Stimulated activated CD8-positive, alpha-beta memory T cell treated with anti-CD3 and anti-CD28 coated beads, Interleukin-4, amount 100 ng/mL, for 4 hours (primary cell): ENCODE measurements at regions not wholly inside any gene's neighbourhood (a gene's known extent, or its start where the extent isn't known, plus 50 kb on each side); places are given as distances from the start of the nearest gene placed in this dataset.
A peak's percentile ranks its signal among the peaks of the same experiment; 100 is the strongest.
"Not testable (repeated sequence)": the region's sequence is repeated elsewhere in the genome, so short reads cannot be mapped to it uniquely, and the experiment has no call there.

Experiments used
- DNase-seq, 2 donors: peaks; one replicate each; pipeline ENCODE4 v3.0.0-alpha.2; 2020; ENCODE audit warnings: low read depth in 2 of 2, low spot score in 1 of 2

DNA sequence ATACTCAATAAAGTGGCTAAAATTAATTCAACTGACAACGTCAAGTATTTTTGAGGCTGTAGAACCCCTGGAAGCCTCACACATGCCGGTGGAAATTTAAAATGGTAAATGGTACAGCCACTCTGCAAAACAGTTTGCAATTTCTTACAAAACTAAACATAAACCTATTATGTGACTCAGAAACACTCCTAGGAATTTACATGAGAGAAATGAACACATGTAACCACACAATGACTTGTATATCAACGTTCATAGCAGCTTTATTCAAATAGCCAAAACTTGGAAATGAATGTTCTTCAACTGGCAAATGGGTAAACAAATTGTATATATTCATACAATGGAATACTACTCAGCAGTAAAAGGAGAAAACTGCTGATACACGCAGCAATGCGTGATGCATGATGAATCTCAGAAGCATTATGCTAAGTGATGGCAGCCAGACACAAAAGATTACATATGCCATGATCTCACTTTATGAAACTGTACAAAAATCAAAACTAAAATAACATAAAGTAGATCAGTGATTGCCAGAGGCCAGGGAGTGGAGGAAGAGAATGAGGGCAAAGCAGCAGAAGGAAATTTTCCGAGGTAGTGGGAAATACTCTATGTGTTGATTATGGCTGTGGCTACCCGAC is 112.5 kb downstream of the FAM50B start:
- DNase-seq = no peak

DNA sequence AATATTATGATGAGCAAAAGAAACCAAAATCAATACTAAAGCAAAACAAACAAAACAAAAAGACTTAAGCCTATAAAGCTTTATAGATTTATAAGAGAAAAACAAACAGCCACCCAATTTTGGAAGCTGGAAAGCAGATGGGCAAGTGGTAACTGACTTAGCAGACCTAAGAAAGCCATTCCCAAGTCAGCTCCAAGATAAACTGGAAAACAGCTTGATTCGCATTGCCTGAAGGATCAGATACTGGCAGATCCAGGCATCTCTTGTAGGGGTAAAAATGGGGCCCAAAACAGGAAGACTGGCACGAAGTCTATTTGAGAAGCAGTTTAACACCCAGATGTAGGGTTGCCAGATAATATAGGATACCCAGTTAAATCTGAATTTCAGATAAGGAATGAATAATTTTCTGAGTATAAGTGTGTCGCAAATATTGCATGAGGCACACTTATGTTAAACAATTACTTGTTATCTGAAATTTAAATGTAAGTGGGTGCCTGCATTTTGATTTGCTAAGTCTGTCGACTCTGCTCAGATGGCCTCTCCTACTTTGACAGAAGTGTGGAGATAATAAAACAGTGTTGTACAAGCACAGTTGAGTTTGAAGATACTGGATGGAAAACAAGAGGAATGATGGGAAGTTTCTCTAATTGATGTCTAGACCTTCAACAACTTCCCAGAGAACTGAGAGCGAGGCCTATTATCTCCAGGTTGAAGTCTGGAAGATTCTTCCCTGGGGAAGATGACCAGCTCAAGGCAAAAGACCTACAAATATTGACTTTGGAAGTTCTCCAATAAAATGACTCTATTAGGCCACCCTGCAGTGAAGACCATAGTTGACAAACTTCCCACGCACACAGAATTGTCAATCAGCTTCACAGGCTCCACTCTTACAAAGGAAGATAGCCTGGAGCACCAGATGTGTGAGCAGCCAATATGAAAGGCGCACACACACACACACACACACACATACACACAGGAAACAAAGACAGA is 113.4 kb downstream of the FAM50B start:
- no peak for DNase-seq

DNA sequence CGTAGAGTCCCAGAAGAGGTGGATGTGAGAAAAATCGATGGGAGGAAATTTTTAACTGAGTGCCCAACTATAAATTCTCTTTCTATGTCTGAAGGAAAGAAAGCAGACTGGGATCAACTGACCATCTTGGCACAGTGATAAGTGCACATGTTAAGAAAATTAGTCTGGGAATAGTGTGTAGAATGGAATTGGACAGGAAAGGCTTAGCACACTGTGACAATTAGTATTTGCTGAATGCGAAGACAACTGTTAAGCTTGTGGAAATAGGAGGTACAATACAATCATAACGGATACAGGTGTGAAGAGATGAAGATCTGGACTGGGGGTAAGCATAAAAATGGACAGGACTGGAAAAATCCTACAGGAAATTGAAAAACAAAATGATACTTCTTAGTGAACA is 114.3 kb downstream of the FAM50B start:
- no peak for DNase-seq

DNA sequence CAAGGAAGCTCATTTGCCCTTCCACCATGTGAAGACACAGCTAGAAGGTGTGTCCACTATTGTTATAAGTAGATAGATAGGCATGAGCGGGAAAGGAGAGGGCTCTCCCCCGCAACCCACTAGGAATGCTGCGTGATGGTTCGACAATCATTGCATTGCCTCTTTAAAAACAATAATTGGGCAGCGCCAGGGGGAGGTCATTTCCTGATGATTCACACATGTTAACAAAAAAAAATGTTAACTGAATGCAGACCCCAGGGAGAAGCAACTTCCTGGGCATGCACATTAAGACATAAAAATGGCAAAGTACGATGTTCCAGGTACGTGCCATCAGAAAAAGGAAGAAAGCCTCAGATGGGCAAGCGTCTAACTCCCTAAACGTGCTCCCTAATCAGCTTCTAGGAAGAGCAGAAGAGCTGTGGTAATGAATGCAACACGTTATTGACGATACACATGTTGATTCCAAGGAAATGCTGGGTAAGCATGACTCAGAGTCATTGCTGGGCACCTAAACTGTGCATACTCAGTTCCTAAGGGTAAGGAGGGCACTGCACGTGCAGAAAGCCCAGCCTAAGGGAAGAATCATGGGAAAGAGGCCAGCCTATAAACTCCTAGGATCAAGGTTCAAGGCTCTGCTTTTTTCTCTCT is 113.7 kb downstream of the FAM217A start:
- no peak for DNase-seq

DNA sequence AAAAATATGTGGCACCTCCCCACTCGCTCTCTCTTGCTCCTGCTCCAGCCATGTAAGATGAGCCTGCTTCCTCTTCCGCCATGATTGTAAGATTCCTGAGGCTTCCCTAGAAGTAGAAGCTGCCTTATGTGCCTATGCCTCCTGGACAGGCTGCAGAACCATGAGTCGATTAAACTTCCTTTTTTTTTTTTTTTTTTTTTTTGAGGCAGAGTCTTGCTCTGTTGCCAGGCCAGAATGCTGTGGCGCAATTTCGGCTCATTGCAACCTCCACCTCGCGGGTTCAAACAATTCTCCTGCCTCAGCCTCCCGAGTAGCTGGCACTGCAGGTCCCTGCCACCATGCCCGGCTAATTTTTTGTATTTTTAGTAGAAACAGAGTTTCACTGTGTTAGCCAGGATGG is 112.5 kb downstream of the FAM217A start:
- DNase-seq = no peak

DNA sequence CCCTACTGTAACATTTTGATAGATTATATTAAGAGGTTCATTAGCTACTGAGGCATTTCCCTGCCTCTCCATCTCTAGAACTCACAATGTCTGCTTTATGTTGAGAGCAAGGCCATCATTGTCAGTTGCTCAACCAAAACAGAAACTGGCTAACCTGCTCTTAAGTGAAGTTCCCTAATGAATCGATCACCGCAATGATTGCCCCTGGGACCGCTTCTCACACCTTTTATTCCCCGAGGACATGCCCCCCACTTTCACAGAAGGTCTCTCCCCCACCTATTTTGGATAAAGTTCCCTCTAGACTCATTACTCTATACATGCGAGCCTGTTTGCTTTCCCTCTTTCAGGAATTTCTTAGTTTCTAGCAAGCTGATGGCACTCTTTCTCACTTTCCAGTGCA is 108.8 kb downstream of the FAM217A start:
- no peak for DNase-seq

DNA sequence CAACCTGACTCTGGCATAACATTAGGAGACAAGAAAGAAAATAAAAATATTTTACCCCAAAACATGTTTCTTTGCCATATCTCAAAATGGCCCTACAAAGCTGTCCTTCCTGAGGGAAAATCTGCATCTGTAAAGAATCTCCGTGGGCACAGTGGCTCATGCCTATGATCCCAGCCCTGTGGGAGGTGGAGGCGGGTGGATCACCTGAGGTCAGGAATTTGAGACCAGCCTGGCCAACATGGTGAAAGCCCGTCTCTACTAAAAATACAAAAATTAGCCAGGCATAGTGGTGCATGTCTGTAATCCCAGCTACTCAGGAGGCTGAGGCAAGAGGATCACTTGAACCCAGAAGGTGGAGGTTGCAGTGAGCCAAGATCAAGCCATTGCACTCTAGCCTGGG is 105.8 kb downstream of the FAM217A start:
- DNase-seq = not testable (repeated sequence)

DNA sequence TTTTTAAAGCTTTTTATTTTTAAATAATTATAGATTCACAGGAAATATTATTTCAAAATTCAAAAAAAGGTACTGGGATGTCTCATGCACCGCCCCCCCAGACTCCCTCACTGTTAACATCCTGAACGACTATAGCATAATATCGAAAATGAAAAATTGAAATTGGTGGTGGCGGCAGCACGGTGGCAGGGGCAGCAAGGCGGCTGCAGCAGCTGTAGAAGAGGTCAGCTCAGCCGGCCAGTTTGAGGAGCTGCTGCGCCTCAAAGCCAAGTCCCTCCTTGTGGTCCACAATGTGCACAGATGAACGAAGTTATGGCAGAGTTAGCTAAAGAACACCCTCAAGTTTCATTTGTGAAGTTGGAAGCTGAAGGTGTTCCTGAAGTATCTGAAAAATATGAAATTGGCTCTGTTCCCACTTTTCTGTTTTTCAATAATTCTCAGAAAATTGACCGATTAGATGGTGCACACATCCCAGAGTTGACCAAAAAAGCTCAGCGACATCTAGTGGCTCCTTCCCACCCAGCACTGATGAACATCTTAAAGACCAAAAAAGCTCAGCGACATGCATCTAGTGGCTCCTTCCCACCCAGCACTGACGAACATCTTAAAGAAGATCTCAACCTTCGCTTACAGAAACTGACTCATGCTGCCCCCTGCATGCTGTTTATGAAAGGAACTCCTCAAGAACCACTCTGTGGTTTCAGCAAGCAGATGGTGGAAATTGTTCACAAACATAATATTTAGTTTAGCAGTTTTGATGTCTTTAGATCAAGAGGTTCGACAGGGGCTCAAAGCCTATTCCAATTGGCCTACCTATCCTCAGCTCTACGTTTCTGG is 100.8 kb downstream of the FAM217A start:
- peak; percentile 9 to 12 for DNase-seq

DNA sequence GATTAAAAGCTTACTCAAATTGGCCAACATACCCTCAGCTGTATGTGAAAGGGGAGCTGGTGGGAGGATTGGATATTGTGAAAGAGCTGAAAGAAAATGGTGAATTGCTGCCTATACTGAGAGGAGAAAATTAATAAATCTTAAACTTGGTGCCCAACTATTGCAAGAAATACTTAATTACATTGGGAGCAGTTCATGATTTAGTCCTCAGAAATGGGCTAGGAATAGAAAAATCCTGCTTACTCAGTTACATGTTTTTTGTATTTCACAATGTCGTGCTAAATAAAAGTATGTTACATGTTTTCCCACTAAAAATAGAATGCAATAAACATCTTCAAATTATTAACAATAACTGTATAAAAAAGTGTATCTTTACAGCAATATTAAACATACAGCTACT is 100.0 kb downstream of the FAM217A start:
- DNase-seq = not testable (repeated sequence)

DNA sequence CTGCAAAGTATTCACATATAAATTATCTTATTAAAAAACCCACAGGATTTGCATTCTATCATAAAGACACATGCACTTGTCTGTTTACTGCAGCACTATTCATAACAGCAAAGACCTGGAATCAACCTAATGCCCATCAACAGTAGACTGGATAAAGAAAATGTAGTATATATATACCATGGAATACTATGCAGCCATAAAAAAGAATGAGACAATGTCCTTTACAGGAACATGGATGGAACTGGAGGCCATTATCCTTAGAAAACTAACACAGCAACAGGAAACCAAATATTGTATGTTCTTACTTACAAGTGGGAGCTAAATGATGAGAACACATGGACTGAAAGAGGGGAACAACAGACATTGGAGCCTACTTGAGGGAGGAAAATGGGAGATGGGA is 97.0 kb downstream of the FAM217A start:
- DNase-seq = no peak

DNA sequence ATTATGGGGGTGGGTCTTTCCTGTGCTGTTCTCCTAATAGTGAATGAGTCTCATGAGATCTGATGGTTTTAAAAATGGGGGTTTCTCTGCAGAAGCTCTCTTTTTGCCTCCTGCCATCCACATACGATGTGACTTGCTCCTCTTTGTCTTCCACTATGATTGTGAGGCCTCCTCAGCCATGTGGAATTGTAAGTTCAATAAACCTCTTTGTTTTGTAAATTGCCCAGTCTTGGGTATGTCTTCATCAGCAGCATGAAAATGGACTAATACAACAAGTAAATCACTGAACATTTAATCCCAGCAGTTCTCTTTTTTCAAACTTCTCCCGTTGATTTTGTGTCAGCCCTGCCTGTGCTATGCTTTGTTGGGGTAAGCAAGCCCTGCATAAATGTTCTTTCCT is 95.2 kb downstream of the FAM217A start:
- no peak for DNase-seq

DNA sequence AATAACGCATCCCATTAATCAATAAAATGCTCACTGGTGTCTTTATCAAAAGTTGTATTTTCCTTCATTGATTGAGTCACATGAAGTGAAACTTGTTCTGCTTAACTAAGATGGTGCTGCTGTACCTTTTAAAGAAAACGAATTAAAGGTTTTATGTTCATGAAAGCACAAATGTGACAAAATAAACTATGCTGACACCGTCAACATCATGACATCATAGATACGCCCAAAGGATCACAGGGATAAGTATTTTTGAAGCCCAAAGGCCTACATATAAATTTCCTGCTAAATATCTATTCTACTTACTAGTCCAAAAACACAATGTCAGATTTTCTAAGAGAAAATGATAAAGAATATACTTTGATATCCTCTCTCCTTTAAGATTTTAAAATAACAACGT is 94.4 kb downstream of the FAM217A start:
- no peak for DNase-seq

DNA sequence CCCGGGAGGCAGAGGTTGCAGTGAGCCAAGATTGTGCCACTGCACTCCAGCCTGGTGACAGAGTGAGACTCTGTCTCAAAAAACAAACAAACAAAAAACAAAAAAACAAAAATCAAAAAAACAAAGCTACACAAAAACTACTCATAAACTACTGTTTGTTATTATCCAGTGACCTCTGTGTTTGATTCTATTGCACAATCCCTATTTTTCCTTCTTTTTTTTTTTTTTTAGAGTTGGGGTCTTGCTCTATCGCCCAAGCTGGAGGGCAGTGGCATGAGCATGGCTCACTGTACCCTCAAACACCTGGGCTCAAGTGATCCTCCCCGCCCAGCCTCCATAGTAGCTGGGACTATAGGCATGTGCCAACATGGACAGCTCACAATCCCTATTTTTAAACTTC is 92.7 kb downstream of the FAM217A start:
- no peak for DNase-seq

DNA sequence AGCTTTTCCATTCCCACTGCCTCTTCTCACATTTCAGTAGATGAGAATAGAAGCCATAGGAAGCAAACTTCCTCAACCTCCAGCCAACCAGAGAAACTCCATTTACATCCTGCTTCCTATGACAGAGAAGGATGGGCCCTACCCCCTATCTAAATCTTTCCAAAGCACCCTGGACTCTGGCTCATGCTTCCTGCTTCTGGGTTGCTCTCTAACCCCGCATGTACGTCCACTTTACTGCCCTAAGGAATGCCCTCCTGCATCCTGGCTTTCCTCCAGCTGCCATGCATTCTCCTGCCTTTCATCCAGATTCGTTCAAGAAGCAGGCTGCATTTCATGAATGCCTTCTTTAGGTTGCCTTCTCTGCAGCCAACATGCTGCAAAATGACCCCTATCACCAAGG is 91.9 kb downstream of the FAM217A start:
- DNase-seq = no peak

DNA sequence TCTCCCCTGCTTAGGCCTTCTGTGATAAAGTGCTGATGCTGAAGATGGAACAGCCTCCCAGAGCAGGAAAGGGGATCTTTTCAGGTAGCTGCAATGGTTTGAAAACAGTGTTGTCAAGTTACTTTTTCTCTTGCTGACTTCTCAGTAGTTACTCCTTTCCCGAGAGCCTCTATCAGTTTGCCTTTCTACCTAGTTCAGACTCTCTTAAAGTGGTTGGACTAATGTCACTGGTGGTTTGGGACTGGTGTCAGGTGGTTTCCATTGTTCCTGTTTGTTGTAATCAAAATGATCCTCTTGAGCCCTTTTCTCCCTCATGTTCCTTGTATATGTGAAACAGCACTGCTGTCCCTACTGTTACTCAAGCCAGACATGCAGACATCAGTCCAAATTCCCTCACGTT is 91.4 kb downstream of the FAM217A start:
- no peak for DNase-seq

DNA sequence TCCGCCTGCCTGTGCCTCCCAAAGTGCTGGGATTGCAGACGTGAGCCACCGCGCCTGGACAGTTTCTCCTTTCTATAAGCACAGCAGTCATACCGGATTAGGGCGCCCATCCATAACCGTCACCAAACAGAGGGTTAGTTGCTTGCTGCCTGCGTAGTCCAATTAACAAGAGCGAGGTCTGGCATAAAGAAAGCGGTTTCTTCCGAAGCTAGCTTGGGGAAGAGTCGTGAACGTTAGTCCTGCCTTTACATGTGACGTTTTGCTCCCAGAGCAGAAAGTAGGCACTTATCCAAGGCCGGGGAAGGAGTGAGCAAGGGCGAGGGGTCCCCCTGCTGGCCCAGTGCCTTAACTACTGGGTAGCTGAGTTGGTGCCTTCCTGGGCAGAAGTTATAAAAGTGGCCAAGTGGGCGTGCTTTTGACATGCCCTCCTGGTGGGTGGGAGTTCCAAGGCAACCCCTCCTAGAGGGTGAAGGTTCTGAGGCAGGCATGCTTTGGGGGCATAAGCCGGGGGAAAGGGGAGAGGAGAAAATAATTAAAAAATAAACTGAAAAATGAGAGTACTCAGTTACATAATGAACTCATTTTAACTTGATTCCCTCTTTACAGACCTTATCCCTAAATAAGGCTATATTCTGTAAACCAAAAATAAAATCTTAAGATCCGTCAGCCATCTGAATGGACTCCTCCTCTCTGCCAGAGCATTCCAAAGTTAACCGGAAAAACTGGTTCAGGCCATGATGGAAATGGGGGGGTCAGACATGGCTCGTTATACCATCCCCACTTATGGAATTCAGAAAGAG is 88.0 kb downstream of the FAM217A start:
- peak; percentile 34 to 57 for DNase-seq

DNA sequence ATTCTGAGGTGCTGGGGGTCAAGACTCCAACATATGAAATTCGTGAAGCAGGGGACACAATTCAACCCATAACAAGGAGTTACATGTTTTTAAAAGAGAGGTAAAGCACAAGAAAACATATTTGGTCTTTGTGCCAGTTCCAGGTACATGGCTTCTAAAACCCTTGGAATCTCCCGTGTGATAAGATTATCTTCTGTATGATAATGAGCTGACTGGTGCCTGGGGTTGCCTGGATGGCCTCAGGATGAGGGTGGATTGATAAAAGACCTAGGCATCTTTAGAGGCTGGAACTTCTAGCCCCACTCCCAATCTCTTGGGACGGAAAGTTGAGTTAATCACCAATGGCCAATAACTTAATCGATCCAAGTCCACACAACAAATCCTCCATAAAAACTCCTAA is 87.0 kb downstream of the FAM217A start:
- DNase-seq = no peak

DNA sequence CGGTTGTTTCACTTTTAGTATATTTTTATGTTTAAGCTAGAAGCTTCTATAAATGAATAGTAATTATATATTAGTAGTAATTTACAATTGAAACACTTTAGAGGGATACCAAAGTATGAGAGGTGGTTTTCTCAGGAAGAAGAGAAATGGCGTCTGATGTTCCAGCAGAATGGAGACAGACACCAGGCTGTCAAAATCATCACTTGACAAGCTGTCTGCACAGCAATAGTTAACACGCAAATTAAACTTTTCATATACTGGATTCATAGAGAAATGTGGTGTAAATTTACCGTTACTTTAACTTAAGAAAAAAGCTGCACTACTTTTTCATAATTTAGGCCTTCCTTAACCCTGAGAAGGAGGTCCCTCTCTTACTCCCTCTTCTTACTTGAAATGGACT is 82.6 kb downstream of the FAM217A start:
- no peak for DNase-seq

DNA sequence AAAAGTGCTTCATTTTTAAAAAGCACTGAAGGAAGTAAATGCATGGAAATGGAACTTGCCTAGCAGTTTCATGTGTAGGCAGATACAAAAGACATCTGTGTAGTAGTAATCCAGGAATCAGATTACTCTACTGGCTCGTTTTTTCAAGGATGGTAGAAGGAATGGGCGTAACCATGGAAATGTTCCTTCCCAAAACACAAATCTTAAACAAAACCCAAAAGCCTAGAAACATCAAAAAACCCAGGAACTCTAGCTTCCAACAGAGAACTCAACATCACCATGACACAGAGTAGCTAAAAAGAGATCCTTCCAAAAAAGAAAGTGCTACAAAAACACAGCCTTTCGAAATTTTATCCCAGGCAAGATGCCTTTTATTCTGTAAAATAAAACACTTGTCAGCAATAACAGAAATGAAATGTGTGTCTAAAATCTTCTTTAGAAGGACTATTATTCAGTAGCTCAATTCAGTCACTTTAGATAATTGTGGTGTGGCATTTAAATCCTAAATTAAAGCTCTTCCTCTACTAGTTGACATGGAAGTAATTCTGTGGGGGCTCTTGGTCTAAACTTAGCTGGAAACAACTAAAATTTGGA is 81.7 kb downstream of the FAM217A start:
- DNase-seq = no peak
